ENCODE measurements at regions not wholly inside any gene's neighbourhood (a gene's known extent, or its start where the extent isn't known, plus 50 kb on each side); places are given as distances from the start of the nearest gene placed in this dataset.

- TF ChIP-seq CTCF (IDR thresholded peaks at IDR 0.05) (no peak), POLR2A (IDR thresholded peaks at IDR 0.05) (no peak)
Observed at GRCh38 chr9:90140131-90140818, 502.3 kb downstream of the DIRAS2 start.

Data from testis (tissue), 2 donors.